Choroid plexus epithelial cell (primary cell): ENCODE measurements at regions not wholly inside any gene's neighbourhood (a gene's known extent, or its start where the extent isn't known, plus 50 kb on each side); places are given as distances from the start of the nearest gene placed in this dataset.

ENCODE experiments used
- DNase-seq: peaks from one replicate; pipeline ENCODE4 v3.0.0-alpha.2; 2010; ENCODE audit warnings: low read depth
- H3K4me3 ChIP-seq: 2 replicates; pipeline ENCODE4 v1.5.1; 2011; ENCODE audit warnings: low read depth, mild to moderate bottlenecking, control low read depth, low read length, moderate library complexity
- CTCF ChIP-seq: conservative IDR thresholded peaks from 2 replicates; pipeline ENCODE4 v1.5.1; 2011; ENCODE audit warnings: low read depth, mild to moderate bottlenecking, control low read depth, inconsistent platforms, low read length, moderate library complexity

DNA sequence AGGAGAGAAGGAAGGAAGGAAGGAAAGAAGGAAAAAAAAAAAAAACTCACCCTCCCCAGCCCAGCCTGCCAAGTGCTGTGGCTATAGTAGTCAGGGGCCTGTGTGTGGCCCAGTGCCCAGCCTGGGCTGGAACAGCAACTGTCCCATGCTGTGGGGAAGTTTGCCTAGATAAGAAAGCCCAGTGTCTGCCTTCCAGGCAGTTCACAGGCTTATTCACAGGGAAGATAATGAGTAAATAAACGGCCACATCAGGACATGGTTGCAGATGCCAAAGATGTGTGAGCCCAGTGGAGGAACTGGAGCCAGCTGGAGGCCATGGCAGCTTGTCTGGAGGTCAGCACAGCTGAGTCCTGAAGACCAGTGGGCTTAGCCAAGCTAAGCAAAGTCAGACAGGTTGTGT lies 132.4 kb upstream of the FOXK1 start:
- no peak overlapping the region for H3K4me3 ChIP-seq
- no peak for DNase-seq
- no peak for TF ChIP-seq CTCF

DNA sequence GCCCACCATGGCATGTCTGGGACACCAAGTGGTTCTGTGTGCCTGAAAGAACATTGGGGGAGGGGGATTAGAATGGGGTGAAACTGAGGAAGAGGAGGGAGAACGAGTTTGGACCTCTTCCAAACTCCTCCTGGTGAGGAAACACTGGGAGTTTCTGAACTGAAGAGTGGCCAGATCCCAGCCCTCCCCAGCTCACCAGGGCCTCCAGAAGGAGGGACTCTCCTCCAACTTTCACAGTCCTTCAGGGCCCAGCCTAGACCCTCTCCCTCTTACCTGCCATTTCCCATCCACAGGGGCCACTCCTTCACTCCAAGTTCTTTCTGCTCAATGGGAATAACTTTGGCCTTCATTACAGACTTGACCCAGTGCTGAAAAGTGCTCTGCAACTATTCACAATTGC lies 132.0 kb upstream of the FOXK1 start:
- no peak for DNase-seq
- H3K4me3 ChIP-seq: no peak overlapping the region
- TF ChIP-seq CTCF: no peak

- no peak for DNase-seq
- TF ChIP-seq CTCF: no peak
- H3K4me3 ChIP-seq: no peak overlapping the region
Measured at GRCh38 chr7:4552985-4553384, 129.1 kb upstream of the FOXK1 start.

DNA sequence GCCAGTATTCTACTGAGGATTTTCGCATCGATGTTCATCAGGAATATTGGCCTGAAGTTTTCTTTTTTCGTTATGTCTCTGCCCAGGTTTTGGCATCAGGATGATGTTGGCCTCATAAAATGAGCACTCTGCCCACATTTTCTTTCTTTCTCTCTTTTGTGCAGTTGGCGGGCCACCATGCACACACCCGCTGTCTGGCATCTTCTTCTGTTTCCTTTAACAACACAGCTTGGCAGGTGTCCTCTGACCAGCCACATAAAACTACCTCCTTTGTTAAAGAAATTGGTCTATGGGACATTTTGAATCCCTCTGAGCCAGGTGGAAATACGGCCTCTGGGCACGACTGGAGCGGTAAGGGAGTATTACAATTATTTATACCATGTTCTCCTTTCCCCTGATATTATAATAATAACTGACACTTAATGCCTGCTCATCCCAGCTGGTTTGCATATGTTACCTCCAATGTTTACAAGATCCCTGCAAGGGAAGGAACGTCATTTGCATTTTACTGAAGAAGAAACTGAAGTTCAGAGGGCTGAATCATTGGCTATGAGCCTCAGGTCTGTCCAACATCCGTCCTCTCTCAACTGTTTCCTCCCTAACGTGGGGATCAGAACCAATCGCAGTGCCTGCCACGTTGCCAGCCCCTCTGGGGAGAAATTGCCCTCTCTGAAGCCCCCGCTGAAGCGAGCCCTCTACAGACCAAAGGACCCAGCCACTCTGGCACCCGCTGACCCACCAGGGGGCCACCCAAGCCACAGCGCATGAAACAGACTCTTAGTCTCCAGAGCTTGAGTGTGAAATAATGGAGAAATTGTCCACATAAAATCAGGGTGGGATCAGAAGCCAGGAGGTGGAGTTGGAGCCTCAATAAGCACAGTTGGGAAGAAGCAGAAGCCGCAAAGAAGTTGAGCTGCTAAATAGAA lies 125.0 kb upstream of the FOXK1 start:
- no peak for TF ChIP-seq CTCF

GRCh38 chr7:4561795-4562194 lies 120.3 kb upstream of the FOXK1 start:
- no peak for TF ChIP-seq CTCF
- no peak for DNase-seq
- no peak overlapping the region for H3K4me3 ChIP-seq

More for the DNA sequence above, 125.0 kb upstream of the FOXK1 start:
- no peak overlapping the region for H3K4me3 ChIP-seq
- no peak for DNase-seq

GRCh38 chr7:4566714-4567113 lies 115.4 kb upstream of the FOXK1 start:
- H3K4me3 ChIP-seq: no peak overlapping the region
- no peak for DNase-seq
- TF ChIP-seq CTCF: no peak

DNA sequence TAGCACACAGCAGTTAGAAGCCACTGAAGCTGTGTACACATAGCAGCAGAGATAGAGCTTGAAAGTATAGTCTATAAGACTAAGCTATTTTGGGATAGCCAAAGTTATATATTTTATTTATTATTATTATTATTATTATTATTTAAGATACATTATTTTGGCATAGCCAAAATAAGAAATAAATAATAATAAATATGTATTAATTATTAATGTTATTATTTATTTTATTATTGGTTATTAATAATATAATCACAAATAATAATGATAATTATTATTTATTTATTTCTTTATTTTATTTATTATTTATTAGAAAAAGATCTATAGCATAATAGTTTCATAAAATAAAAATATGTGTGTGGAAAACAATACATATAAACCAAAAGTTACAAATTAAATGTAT lies 107.2 kb upstream of the FOXK1 start:
- no peak overlapping the region for H3K4me3 ChIP-seq
- no peak for DNase-seq
- TF ChIP-seq CTCF: no peak
